HG03060 (cell line): ENCODE measurements at regions not wholly inside any gene's neighbourhood (a gene's known extent, or its start where the extent isn't known, plus 50 kb on each side); places are given as distances from the start of the nearest gene placed in this dataset.
"Not testable (repeated sequence)": the region's sequence is repeated elsewhere in the genome, so short reads cannot be mapped to it uniquely, and the experiment has no call there.

ENCODE experiments used
- ATAC-seq: cut with Tn5 transposase; IDR thresholded peaks from one replicate; pipeline ENCODE4 v1.9.1; 2021; ENCODE audit warnings: low read depth, moderate number of reproducible peaks; ENCODE audit not compliant: unreplicated experiment

GRCh38 chr6:21282360-21282759, 311.2 kb upstream of the SOX4 start:
- ATAC-seq, result not testable (repeated sequence)

GRCh38 chr6:21284166-21284565, 309.4 kb upstream of the SOX4 start:
- no peak for ATAC-seq

- ATAC-seq, result no peak
These were observed 308.8 kb upstream of the SOX4 start for GRCh38 chr6:21284706-21285105.

- no peak for ATAC-seq
These were observed 299.4 kb upstream of the SOX4 start for GRCh38 chr6:21294144-21294543.

- no peak for ATAC-seq
These were observed 297.9 kb upstream of the SOX4 start for GRCh38 chr6:21295506-21296240.

- ATAC-seq, result no peak
These were observed 295.9 kb upstream of the SOX4 start for GRCh38 chr6:21297665-21298064.

- no peak for ATAC-seq
These were observed 294.3 kb upstream of the SOX4 start for GRCh38 chr6:21299216-21299615.

GRCh38 chr6:21300439-21300838, 293.1 kb upstream of the SOX4 start:
- no peak for ATAC-seq

GRCh38 chr6:21305893-21306332, 287.6 kb upstream of the SOX4 start:
- ATAC-seq, result no peak

GRCh38 chr6:21306546-21306945, 287.0 kb upstream of the SOX4 start:
- ATAC-seq, result no peak

- no peak for ATAC-seq
These were observed 283.7 kb upstream of the SOX4 start for GRCh38 chr6:21309807-21310221.

GRCh38 chr6:21310568-21311140, 282.9 kb upstream of the SOX4 start:
- no peak for ATAC-seq

GRCh38 chr6:21312118-21312517, 281.4 kb upstream of the SOX4 start:
- ATAC-seq, result no peak

- no peak for ATAC-seq
These were observed 275.9 kb upstream of the SOX4 start for GRCh38 chr6:21317642-21318041.

GRCh38 chr6:21321076-21321475, 272.5 kb upstream of the SOX4 start:
- ATAC-seq, result no peak

- ATAC-seq, result no peak
These were observed 272.0 kb upstream of the SOX4 start for GRCh38 chr6:21321531-21321930.

- no peak for ATAC-seq
These were observed 270.0 kb upstream of the SOX4 start for GRCh38 chr6:21323577-21323976.

- ATAC-seq, result no peak
These were observed 268.2 kb upstream of the SOX4 start for GRCh38 chr6:21325201-21325856.

GRCh38 chr6:21327326-21328112, 266.0 kb upstream of the SOX4 start:
- no peak for ATAC-seq

GRCh38 chr6:21331235-21331634, 262.3 kb upstream of the SOX4 start:
- no peak for ATAC-seq

- ATAC-seq, result no peak
These were observed 261.5 kb upstream of the SOX4 start for GRCh38 chr6:21332077-21332476.
